Activated T-cell treated with anti-CD3 and anti-CD28 coated beads for 1 hour (primary cell): ENCODE measurements at regions not wholly inside any gene's neighbourhood (a gene's known extent, or its start where the extent isn't known, plus 50 kb on each side); places are given as distances from the start of the nearest gene placed in this dataset.

Experiments used
- DNase-seq: peaks from one replicate; pipeline ENCODE4 v3.0.0-alpha.2; 2020; ENCODE audit warnings: low read depth

DNA sequence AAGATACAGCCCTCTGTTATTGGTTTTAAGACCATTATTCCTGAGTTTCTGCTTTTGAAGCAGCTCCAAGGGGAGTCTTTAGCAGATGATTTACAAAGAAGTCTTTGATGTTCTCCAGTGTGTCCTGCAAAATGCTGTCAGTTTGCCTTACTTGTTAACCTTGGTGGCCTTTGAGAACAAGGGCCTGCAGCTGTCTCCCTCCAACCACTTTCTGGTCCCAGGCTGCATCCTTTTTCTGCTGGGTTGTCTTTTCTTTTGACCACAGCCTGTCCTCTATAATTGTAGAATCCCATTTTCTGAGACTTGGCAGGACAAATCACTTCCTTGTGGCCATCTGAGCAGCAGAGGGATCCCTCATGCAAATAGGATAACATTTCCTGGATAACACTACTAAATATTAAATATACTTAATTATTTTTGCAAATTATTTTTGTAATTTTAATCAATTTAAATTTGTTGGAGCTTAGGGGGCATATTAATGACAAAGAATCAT is 281.4 kb downstream of the DMRT2 start:
- DNase-seq: no peak

DNA sequence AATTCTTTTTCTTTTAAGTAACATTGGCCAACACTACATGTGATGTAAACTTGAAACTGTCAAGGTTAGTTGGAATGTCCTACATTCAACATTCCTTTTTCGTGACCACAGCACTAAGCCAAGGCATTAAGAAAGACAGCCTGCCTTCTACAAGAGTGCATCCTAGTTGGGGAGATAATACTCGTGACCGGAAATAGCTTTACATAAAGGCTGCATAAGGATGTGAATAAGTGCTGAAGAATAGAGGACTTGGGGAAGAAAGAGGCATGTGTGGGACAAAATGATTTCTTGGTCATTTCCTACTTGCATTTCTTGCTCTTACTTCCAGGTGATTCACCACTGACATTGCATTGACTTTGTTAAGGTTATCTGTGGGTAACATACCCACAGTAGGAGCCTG is 282.0 kb downstream of the DMRT2 start:
- no peak for DNase-seq

DNA sequence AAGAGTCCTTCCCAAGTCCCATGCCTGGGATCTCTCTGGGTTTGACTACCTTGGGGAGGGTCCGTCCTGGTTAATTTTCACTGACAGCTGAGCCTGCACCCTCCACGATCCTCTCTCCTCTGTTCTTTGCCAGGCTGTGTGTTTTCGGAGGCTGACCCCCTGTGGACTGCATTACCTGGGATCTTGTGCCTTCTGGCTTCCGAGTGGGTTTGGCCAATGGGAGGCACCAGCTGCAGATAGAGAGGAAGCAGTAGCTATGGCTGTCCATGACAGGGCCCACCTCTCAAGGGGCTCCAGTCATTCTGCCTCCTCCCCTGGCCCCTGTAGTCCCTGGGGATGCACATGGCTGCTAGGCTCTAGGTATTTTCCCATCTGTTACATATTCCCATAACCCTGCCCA is 285.0 kb downstream of the DMRT2 start:
- no peak for DNase-seq

DNA sequence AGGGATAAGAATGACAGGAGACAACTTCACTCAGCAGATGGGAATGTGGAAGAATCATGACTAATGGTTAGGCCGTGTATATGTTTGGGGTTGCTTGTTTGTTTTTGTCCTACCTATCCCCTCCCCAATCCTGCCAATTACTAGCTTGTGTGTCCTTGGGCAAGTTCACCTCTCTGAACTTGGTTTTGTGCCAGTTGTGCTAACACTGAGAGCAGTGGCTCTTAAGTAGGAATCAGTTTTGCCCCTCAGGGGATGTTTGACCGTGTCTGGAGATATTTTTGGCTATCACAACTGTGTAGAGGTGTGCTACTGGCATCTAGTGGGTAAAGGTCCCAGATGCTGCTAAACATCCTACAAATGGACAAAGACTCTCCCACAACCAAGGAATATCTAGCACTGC is 287.0 kb downstream of the DMRT2 start:
- no peak for DNase-seq

DNA sequence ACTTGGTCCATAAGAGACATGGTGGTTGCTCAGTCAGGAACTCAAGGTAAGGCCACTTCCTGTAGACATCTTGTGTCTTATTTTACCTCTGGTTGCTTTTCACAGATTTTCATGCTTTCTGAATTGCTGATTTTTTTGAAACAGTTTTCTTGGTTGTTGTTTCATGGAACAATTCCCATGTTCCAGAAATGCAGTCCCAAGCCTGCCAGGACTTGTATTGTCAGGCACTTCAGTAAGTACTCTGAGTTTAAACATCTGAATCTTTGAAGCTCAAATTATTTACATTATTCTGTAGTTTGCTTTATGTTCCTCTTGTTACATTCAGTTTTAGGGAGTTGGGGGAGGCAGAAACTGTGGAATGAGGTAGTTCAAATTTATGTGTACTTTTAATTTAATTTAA is 290.2 kb downstream of the DMRT2 start:
- no peak for DNase-seq

DNA sequence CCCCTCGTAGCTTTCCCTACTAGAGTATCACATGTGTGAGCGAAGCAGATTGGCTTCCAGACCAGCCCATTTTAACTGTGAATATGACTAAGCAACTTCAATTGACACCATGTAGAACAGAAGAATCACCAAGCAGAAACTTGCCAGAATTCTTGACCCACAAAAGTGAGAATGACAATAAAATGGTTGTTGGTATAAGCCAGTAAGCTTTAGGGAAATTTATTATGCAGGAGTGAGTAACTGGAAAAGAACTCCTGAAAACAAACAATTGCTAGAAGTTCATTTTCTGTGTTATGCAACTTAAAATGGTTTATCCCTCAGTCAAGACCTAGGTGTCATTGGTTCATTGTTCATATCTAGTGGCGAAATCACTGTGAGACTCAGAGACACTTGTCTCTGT is 303.1 kb downstream of the DMRT2 start:
- DNase-seq: no peak

DNA sequence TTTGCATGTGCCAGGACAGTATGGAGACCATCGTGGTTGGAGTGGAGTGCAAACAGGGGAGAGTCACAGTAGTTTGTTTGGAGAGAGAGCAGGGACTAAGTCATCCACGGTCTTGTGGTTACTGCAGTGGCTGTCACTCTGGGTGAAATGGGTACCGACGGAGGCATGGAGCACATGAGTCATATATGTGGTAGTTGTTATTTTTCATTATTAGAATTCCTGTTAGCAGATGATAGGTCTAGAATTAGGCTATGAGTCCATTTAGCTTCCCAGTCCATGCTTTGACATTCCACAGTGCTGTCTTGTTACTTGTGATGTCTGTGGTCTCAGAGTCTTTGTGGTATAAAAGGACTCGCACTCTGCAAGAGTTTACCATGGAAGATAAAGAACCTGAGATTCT is 303.9 kb downstream of the DMRT2 start:
- DNase-seq: no peak

DNA sequence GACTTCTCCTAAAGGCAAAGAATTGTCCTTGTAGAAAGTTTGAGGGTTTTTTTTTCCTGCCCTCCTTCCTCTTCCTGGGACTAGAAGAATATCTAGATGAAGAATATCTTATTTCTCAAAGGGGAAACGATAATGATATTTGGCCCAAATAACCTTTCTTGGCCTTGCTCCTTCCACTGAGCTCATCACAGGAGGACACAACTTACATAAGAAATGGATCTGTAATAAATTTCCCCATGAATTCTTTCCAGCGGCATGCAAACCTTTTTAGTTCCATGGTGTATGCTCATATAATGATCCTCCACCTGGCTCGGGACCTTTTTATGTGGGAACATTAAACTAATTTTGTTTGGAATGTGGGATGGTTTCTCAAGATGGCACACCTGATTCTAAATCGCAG is 304.4 kb downstream of the DMRT2 start:
- DNase-seq: no peak

DNA sequence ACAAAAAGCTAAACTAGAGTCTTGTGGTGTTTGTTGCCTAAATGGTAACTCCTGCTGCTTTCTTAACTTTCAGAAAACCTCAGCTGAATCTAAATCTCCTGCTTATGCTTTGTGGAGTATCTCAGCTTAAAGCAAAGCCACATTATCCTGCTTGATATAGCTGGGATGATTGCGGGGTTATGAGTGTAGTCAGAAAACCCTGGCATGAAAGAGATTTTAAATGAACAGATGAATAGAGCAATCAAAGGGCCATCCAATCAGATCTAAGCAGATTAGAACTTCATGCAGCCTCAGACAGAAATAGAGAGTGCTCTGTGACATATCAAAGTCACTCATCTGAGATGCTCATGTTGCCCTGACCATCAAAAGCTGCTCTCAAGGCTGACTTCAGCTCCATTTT is 305.5 kb downstream of the DMRT2 start:
- DNase-seq: no peak

DNA sequence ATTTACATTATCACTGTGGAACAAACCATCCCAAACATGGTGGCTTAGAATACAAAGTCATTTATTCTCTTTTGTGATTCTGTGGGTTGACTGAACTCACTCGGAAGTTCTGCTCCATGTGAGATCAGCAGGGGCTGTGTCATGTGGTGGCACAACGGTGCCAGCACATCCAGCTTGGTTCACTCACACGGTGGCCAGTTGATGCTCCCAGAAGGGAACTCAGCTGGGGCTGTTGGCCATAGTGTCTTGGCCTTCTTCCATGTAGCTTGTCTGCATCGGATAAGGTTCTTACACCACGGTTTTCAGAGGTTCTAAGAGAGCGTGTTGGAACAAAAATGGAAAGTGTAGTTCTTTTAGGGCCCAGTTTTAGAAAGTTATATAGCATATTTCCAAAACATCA is 312.7 kb downstream of the DMRT2 start:
- no peak for DNase-seq

DNA sequence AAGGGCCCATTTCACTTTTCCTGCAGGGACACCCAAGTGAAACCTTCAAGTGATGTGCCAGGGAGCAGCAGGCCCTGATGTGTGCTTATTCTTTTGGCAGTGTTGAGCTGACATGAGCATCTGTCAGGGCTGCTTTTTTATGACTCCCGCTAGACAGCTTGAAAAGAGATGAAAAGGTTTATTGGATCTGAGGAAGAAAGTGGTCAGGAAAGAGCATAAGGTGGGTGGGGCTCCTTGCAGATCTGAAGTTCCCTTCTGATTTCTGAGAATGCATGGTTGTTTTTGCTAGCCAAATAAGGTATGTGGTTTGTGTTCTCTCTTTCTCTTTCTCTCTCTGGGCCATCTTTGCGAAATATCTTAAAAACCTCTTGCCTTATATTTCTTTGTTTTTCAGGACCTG is 316.1 kb downstream of the DMRT2 start:
- DNase-seq: no peak

DNA sequence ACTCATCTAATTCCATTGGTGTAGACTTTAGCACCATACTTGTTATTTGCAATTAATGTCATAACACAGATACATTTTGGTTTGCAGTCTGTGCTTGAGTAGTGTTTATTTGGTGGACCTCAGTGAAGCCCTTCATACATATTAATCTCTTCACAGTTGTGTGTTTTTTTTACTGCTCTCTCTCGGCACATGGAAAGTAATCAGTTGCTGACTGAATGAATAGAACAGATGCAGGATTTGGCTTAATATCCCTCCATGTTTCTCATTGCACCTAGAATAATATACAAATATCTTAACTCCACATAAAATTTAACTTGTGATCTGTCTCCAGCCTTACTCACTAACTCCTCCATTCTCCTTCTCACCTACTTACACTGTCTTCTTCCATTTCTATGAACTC is 319.1 kb downstream of the DMRT2 start:
- DNase-seq: no peak

DNA sequence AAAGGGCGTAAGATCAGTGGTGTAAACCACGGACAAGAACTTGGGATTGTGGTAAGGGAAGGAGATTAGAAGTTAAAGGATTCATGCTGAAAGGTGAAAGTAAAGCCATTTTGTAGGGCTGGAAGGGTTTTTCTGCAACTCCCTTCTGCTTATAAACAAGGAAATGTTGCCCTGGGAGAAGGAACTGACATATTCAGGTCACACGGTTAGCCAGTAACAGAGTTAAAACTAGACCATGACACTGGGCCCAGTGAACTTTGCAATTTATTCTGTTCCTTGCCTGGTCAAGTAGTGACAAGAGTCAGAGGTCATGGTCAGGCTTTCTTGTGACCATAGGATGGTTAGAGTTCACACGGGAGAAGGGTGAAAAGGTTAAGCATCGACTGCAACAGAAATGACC is 323.3 kb downstream of the DMRT2 start:
- no peak for DNase-seq

DNA sequence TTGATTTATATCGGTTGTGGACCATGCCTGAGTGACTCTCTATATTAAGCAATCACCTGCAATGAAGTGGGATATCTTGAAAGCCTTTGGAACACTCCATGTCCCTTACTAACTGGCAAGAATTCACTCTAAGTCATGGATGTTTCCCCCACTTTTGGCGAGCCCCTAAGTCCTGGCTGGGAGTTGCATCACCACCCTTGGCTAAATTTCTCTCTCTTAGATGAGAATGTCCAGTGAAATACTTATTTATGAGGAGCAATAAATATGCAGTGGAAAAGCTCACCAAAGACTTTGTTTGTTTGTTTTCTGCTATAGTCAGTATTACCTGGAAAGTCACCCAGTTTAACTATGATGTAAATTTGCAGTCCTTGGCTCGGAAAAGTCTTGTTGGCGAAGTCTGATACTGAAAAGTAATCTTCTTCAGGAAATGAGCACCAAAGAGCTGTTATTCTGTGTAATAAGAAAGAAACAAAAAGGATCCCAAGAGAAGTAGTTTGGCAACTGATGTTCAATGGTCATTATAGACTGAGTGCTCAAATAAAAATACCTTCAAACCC is 333.8 kb downstream of the DMRT2 start:
- no peak for DNase-seq

DNA sequence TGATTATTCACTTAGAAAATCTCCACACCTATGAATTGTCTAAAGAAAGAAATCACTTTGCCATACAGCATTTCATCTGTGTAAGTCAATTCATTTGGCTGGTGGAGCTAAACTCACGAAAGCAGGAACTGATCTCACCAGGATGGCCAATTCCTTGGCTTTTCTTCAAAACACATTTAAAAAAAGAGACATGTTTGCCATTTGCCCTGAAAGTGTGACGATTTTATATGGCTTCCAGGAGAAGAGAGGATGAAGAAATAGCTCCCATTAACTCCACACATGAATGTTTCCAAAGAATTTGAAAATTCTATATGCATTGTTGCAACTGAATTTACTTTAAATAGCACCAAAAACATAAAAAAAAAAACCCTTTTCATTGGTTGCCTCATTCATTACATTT is 334.7 kb downstream of the DMRT2 start:
- no peak for DNase-seq

DNA sequence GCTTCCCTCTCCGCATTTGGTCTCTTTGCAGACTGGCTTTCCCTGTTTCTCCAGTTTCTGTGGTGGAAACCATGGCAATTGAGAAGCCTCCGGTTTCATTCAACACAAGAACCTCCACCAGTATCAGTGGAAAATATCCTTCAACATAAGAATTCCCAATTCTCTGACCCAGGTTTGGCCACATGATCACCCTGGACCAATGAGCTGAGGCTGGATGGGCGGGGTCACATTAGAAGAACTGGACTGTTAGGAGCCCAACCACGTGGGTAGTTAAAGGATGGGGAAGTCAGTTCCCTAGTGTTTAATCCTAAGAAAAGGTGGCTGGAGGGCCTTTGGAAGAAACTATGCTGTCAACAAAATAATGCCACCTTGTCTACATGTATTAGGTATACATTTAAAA is 336.3 kb downstream of the DMRT2 start:
- no peak for DNase-seq

DNA sequence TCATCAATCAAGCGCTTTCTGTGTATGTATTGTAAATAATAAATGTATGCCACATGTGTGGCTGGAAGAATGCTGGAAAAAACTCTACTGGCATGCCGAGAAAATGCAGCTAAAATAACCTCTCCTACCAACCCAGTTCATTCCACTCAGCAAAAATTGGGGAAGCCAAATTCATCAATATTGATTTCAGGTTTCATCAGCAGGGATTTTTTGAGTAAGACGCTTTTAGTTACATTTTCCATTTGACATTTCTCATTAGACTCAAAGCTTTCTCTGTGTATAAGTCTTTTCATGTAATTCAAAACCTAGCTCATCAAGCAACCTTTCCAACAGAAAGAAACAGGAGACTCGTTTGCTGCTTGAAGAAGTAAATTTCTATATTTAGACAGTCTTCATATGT is 338.1 kb downstream of the DMRT2 start:
- DNase-seq: no peak

DNA sequence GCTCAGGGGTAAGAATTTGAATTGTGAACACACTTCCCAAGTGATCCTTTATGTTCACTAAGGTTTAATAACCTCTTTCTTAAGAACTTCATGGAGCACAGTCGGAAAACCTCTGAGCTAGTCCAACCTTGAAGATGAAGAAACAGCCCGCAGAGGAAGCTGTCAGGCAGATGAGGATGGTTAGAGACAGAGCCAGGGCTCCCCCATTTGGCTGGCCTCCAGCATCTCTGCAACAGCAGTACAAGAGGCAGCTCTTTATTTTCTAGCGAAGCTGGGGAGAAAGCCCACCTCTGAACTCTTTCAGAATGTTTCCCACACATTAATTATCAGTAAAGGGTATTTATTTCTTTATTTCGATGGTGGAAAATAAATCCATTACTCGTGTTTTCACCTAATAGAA is 350.8 kb downstream of the DMRT2 start:
- no peak for DNase-seq

DNA sequence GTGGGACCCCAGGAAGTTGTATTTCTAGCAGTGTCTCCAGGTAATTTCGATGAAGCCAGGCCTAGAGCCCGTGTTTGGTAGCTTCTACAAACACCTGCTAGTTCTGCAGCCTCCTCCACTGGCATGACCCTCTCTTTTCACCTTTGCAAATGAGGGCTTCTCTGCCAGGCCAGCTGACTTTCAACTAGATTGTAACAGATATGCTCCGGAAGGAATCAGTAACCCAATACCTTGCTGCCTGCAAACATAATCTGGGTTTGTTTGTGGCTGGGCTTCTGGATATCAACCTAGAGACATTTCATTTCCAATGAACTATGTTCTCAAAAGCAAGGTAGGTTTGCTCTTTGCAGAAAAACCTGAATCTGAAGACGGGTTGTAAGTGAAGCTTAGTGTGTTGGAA is 354.8 kb downstream of the DMRT2 start:
- no peak for DNase-seq

DNA sequence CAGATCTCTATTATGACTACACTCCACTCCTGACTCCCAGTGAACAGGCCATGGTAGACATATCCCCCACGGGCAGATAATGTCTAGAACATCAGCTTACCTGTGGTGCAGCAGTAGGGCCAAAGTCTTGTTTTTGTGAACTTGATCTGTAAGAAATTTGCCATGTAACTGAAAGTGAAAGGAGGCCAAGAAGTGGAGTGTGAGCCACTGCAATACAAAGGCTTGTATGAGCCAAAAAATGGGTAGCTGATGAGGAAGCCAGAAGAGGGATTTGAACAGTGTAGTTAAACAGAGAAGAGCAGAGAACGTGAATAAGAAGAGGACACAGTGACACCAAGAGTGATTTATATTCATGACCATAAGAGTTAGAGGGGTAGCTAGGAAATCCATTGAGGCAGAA is 361.7 kb downstream of the DMRT2 start:
- no peak for DNase-seq

DNA sequence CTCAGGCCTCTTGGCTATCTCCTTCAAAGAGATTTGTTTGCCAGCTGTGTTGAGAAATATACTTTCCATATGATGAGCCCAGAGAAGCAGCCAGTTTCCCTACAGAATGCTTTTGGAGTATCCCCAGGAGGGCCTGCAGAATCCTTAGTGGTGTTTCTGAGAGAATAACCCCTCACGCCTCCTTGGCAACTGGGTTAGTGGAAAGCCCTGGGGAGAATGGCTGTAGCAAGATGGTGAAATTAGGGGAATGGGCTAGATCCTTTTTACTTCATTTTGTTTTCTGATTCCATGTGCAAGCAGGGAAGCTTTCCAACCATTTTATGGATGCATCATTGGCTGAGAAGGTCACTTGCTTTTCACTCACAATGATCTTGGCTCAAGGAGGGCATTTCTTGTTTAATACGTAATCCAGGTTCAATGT is 364.6 kb downstream of the DMRT2 start:
- DNase-seq: no peak

DNA sequence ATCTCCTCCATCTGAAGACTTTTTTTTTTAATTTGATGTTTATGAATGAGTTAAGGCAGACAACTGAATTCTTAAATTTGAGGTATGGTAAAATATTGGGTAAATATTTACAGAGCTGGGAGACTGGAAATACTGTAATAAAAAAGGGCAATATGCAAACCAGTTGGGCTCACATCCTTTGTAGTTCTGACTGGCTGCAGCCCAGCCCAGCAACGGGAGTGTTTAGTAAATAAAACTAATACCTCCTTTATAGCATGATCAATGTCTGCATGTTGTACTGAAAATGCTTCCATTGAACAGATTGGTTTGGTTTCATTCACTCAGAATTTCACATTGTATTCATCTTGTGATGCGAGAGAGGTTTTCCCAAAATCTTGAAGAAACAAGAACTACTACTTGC is 365.0 kb downstream of the DMRT2 start:
- DNase-seq: no peak

DNA sequence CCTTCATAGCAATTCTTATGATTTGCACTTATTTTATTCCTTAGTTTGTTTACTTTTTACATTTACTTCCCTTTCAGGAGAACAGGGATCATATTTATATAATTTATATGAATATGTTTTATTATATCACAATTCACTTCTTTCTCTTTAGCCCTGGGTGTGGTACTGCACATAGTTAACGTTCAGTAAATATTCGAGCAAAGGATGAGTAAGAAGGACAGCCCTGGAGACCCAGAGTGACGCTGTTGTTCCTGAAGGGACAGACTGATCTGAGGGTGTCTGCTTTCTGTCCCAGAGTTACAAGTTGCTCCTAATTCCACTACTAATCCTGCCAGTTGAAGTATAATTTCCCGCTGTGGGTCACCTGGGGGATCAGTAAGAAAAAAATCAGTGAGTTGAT is 366.1 kb downstream of the DMRT2 start:
- no peak for DNase-seq

DNA sequence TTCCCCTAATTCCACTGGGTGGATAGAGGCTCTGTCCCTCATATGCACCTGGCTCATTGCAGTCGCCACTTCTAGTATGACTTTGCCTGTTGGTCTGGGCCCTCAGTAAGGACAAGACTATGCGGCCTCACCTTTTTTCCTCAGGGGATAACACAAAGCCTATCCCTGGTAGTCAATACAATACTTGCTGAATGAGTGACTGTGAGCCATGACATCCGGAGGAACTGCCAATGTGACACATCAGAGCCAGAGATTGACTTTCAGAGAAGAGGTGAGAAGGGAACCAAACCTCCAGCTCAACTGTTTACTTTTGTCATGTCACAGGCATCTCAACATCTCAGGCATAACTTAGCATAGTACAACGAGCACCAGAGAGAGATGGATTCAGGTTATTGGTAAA is 371.3 kb downstream of the DMRT2 start:
- no peak for DNase-seq

DNA sequence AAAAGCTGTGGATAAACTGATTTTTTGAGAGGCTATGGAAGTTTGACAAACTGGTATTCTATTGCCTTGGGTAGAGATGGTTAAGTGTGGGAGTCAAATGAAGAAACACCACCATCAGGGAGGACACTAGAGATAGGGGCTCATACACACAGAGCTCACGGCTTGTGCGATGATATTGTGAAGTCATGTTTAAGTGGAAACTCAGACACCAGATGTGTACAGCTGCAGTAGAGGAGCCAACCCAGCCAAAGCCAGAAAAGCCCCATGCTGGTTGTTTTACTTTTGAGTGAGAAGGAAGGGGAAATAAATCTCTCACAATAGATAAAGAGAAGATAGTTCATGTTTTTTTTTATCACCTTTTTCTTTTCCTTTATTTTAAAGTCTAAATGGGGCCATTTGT is 377.7 kb downstream of the DMRT2 start:
- DNase-seq: no peak
